Aorta (tissue), 5 donors: ENCODE measurements at regions not wholly inside any gene's neighbourhood (a gene's known extent, or its start where the extent isn't known, plus 50 kb on each side); places are given as distances from the start of the nearest gene placed in this dataset.

ENCODE experiments used
- ATAC-seq: fragments of 200-7000 bp; cut with Tn5 transposase; one replicate; pipeline ENCODE4 v1.9.1; 2022; ENCODE audit warnings: moderate library complexity; ENCODE audit not compliant: low FRiP score
- DNase-seq, 2 donors: peaks; one replicate each; pipeline ENCODE4 v3.0.0-alpha.2; 2020
- H3K27ac ChIP-seq, 2 donors: one replicate each; pipeline ENCODE4 v1.5.1; 2013; ENCODE audit warnings: low read length in 2 of 2, mild to moderate bottlenecking in 2 of 2, moderate library complexity in 2 of 2, control low read depth in 1 of 2, inconsistent platforms in 1 of 2, low read depth in 1 of 2
- H3K27me3 ChIP-seq, 2 donors: one replicate each; pipeline ENCODE4 v1.6.1; 2013; ENCODE audit warnings: control low read depth in 1 of 2, low read length in 1 of 2, mild to moderate bottlenecking in 1 of 2, moderate library complexity in 1 of 2; ENCODE audit not compliant: insufficient read depth in 2 of 2, control insufficient read depth in 1 of 2
- H3K36me3 ChIP-seq, 2 donors: one replicate each; pipeline ENCODE4 v1.6.1; 2013; ENCODE audit warnings: control low read depth in 1 of 2, low read length in 1 of 2, mild to moderate bottlenecking in 1 of 2; ENCODE audit not compliant: insufficient read depth in 2 of 2, control insufficient read depth in 1 of 2
- H3K4me1 ChIP-seq, 2 donors: one replicate each; pipeline ENCODE4 v1.6.1; 2013; ENCODE audit warnings: low read length in 2 of 2, control low read depth in 1 of 2, mild to moderate bottlenecking in 1 of 2, moderate library complexity in 1 of 2; ENCODE audit not compliant: insufficient read depth in 2 of 2, control insufficient read depth in 1 of 2
- H3K4me3 ChIP-seq, 2 donors: one replicate each; pipeline ENCODE4 v1.5.1; 2013; ENCODE audit warnings: low read length in 2 of 2, control low read depth in 1 of 2, mild to moderate bottlenecking in 1 of 2
- H3K9me3 ChIP-seq: one replicate; pipeline ENCODE4 v1.6.1; 2013; ENCODE audit warnings: mild to moderate bottlenecking, low read length; ENCODE audit not compliant: control insufficient read depth
- WGBS, 2 donors: extraction: QIAGEN DNeasy Blood & Tissue Kit; methylation state at CpG; one replicate each; pipeline ENCODE4 v1.1.7; 2013; 5-methylcytosine and 5-hydroxymethylcytosine counted together
- intact Hi-C, 2 donors: fragments of 100-400 bp; cut with DNase I; formaldehyde crosslinking; loops; one replicate each; pipeline versions ENCODE4 v1.14.2 to v1.15.0; 2022
- donor health status: healthy with polysubstance abuse.
- donor health status: Bipolar disorder and iron deficiency.
- donor health status: DM: no; HTN: no; CAD: no.
- donor health status: DM: no; HTN: no; CAD: no.
- donor health status: DM: yes; HTN: yes; CAD: no.

DNA sequence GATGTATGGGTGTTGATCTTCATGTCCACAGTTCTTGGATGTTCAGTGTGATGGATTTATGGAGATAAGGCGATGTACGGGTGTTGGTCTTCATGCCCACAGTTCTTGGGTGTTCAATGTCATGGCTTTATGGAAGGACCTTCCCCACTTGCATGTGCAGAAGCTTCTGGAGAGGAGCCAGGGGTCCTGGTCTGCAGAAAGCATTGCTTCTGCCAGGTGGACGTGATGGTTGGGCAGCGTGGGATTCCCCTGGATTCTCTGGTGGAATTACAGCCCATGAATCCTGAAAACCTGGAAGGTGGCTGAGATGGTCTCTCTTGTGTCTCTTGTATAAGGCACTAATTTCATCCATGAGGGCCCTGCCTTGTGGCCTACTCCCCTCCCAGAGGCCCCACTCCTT is 183.7 kb upstream of the TCERG1L start:
- no peak for ATAC-seq
- no peak overlapping the region for H3K4me3 ChIP-seq
- intact Hi-C loops, result no loop called here
- WGBS, 2 donors, result 66 to 76% methylated on average over 4 of the region's 4 CpGs
- H3K27me3 ChIP-seq, result no peaks in the 10 kb centered on the region
- H3K9me3 ChIP-seq, result no peaks in the 10 kb centered on the region
- H3K4me1 ChIP-seq, result no peaks in the 10 kb centered on the region
- no peaks in the 10 kb centered on the region for H3K36me3 ChIP-seq
- H3K27ac ChIP-seq, result no peak overlapping the region
- DNase-seq, result no peak

DNA sequence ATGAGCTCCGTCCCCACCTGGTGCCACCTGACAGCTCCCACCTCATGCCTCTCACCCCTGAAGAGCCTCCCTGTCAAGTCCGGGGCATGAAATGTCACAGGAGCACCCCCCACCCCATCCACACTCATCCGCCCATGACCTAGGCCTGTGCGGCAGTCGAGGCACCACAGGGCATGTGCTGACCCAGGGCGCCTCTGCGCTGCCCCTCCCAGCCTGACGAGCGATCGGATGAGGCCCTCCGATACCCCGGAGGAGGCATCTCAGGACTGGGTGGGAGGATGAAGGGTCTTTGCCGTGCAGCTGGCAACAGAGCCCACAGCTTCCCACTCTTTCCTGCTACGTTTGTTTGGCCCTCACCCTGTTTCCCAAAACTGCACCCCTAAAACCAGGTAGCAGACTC is 184.4 kb upstream of the TCERG1L start:
- H3K4me3 ChIP-seq, result no peak overlapping the region
- DNase-seq (no peak), ATAC-seq (no peak)
- intact Hi-C loops, result no loop called here
- 89 to 90% methylated on average over 14 of the region's 14 CpGs for WGBS, 2 donors
- peaks cover 2% of the 10 kb centered on the region for H3K9me3 ChIP-seq
- no peak overlapping the region for H3K27ac ChIP-seq
- no peaks in the 10 kb centered on the region for H3K4me1 ChIP-seq
- no peaks in the 10 kb centered on the region for H3K36me3 ChIP-seq
- H3K27me3 ChIP-seq, result no peaks in the 10 kb centered on the region

DNA sequence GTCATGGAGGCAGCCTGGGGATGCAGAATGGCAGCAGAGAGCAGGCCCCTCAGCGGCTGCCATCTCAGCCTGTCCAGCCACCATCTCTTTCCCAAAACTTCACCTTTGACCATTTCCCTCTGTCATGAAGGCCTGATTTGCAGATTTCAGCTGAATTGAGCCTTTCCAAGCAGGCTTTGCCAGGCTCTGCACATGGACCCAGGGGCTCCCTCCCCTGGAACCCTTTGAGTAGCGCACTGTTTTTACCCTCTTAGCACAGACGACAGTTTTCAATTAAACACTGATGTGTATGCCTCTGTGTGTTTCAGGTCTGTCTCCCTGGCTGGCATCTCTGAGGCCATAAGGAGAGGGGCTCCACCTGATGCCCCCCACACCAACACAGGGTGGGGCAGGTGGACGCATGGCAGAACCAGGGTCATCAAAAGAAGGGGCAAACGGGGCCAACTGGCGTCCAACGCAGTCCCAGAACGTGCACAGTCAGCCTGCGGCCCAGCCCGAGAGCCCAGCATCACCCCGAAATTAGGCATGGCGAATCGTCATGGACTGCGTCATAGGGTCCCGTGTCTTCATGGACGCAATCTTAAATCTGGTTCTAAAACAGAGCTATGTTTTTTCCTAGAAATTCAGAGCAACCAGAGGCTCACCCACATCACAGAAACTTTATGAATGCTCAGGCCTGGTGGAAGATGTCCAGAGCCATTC is 185.0 kb upstream of the TCERG1L start:
- H3K36me3 ChIP-seq, result no peaks in the 10 kb centered on the region
- intact Hi-C loops, result no loop called here
- no peak overlapping the region for H3K4me3 ChIP-seq
- H3K27ac ChIP-seq, result no peak overlapping the region
- no peaks in the 10 kb centered on the region for H3K4me1 ChIP-seq
- no peaks in the 10 kb centered on the region for H3K27me3 ChIP-seq
- DNase-seq (no peak), ATAC-seq (no peak)
- peaks cover 4% of the 10 kb centered on the region for H3K9me3 ChIP-seq
- WGBS, 2 donors, result 91 to 93% methylated on average over 16 of the region's 16 CpGs

DNA sequence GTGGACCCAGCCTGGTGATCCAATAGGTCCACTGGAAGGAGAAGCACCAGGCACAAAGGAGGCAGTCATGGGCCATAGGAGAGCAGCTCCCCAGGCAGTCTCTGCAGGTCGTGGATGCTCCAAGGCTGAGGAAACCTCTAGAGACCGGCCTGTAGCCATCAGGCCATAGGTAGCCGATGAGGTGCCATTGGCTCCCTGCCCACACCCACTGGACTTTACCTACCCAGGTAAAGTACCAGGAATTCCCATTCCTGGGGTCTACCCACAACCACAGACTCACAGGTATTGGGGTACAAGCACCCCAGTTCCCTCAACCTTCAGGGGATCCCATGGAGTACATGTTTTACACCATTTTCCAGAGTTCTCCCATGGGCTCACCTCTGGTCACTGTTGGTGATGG is 188.0 kb upstream of the TCERG1L start:
- WGBS, 2 donors, result 78 to 90% methylated on average over 3 of the region's 3 CpGs
- Histone ChIP-seq H3K4me3 (no peak overlapping the region), H3K27me3 (no peaks in the 10 kb centered on the region), H3K36me3 (no peaks in the 10 kb centered on the region), H3K9me3 (peaks cover 12% of the 10 kb centered on the region), H3K4me1 (no peaks in the 10 kb centered on the region), H3K27ac (no peak overlapping the region)
- intact Hi-C loops, result no loop called here
- ATAC-seq (no peak), DNase-seq (no peak)

DNA sequence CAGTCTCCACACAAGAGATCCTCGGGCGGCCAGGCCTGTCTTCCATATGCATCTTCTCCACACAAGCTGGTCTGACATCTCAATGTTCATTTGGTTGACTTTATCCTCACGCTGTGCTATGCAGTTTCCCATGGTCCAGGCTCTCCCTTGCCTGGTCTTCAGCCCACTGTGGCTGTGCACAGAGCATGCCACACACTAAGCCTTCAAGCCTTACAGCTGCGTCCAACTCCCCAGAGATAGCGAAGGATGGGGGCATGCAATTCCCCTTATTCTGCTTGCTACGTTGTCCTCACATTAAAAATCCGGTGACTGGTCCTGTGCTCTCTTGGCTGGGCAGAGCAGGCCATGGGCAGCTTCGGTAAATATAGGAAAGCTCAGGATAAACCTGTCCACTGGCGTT is 188.7 kb upstream of the TCERG1L start:
- ATAC-seq, result no peak
- WGBS, 2 donors, result 84 to 88% methylated on average over 9 of the region's 9 CpGs

DNA sequence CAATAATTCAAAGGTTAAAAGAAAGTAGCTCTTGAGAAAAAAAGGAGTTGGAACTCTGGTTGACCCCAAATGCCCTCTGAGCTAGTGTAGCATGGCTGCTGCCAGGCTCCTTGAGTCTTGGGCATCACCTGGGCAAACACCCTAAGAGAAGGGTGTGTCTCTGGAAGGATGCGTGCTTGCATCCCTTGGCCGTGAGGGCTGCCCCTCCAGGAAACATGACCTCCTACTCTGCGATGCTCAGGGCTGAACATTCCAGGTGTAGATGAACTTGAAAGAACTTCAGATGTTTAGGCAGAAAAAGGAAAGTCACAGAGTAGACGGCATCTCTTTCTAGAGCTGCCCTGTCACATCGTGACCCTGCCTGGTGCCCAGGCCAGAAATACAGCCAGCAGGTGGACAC is 189.4 kb upstream of the TCERG1L start:
- no peaks in the 10 kb centered on the region for H3K36me3 ChIP-seq
- no peaks in the 10 kb centered on the region for H3K4me1 ChIP-seq
- H3K4me3 ChIP-seq, result no peak overlapping the region
- 86 to 94% methylated on average over 5 of the region's 5 CpGs for WGBS, 2 donors
- peaks cover 12% of the 10 kb centered on the region for H3K9me3 ChIP-seq
- H3K27me3 ChIP-seq, result no peaks in the 10 kb centered on the region
- intact Hi-C loops, result loop anchor here in 1 of 2 donors (1.0 kb wide), 1 partner anchor 8 kb away; no protein-coding TSS in a partner anchor
- ATAC-seq, result no peak
- no peak for DNase-seq
- no peak overlapping the region for H3K27ac ChIP-seq

More for the DNA sequence above, 188.7 kb upstream of the TCERG1L start:
- no peak for DNase-seq
- Histone ChIP-seq H3K27ac (no peak overlapping the region), H3K36me3 (no peaks in the 10 kb centered on the region), H3K4me1 (no peaks in the 10 kb centered on the region), H3K27me3 (no peaks in the 10 kb centered on the region), H3K9me3 (peaks cover 12% of the 10 kb centered on the region), H3K4me3 (no peak overlapping the region)
- intact Hi-C loops, result no loop called here

DNA sequence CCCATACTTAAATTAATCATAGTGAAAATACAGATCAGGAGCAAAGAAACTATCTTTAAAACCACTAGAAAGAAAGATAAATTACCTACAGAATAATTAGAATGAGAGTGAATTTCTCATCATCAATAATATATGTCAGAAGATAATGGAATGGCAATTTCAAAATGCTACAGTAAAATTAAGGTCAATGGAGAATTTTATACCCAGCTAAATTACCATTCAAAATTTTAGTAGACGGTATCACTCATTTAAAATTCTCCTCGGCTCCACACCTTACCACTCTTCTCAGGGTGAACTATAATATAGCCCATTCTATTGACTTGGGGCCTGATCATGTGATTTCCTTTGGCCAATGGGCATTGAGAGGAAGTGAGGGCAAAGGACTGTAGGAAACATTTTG is 192.5 kb upstream of the TCERG1L start:
- ATAC-seq (no peak), DNase-seq (no peak)
- Histone ChIP-seq H3K4me1 (no peaks in the 10 kb centered on the region), H3K27me3 (no peaks in the 10 kb centered on the region), H3K27ac (no peak overlapping the region), H3K9me3 (peaks cover 12% of the 10 kb centered on the region), H3K4me3 (no peak overlapping the region), H3K36me3 (no peaks in the 10 kb centered on the region)
- intact Hi-C loops, result no loop called here
- 86 to 89% methylated on average over 2 of the region's 2 CpGs for WGBS, 2 donors

DNA sequence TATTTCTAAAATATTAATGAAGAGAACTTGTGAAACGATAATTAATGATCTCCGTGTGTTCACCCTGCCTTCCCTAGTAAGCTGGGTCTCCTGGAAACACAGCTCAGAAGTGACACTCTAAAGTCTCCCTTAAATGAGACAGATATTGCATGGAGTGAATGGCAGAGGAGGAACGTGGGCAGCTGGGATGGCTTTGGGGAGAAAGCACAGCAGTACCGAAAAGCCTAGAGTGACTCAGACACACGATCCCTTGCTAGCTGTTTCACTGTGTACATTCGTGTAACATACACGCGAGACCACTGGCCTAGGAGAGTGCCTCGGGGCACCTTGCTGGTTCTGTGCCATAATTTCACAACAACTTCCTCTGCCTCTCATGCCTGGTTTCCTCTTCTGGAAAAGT is 199.9 kb upstream of the TCERG1L start:
- 88 to 90% methylated on average over 9 of the region's 9 CpGs for WGBS, 2 donors
- H3K36me3 ChIP-seq, result no peaks in the 10 kb centered on the region
- no peak overlapping the region for H3K4me3 ChIP-seq
- H3K4me1 ChIP-seq, result no peaks in the 10 kb centered on the region
- no peaks in the 10 kb centered on the region for H3K9me3 ChIP-seq
- no peak overlapping the region for H3K27ac ChIP-seq
- H3K27me3 ChIP-seq, result no peaks in the 10 kb centered on the region
- ATAC-seq, result no peak
- intact Hi-C loops, result no loop called here
- no peak for DNase-seq

DNA sequence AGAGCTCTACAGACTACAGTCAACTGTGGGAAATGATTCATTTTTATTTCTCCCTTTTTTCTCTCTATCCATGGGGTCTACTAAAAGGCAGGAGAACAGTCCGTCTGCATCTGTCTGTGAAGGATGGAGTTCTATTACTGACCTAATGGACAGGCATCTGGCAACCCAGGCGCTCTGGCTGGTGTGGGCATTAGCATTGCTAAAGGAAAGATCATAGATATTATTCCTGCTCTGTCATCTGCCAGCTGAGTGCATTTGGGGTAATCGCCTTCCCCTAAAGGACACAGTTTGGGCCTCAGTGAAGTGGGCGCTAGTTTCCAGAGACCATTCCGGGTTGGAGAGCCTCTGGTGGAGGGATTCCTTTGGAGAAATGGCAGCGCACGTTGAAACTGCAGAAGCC is 201.3 kb upstream of the TCERG1L start:
- 86 to 93% methylated on average over 7 of the region's 7 CpGs for WGBS, 2 donors
- Histone ChIP-seq H3K36me3 (no peaks in the 10 kb centered on the region), H3K9me3 (no peaks in the 10 kb centered on the region), H3K4me3 (no peak overlapping the region), H3K4me1 (no peaks in the 10 kb centered on the region), H3K27ac (no peak overlapping the region), H3K27me3 (no peaks in the 10 kb centered on the region)
- intact Hi-C loops, result no loop called here
- DNase-seq (no peak), ATAC-seq (no peak)
